ENCODE measurements at regions not wholly inside any gene's neighbourhood (a gene's known extent, or its start where the extent isn't known, plus 50 kb on each side); places are given as distances from the start of the nearest gene placed in this dataset.

GRCh38 chr3:83482402-83483070 lies 1476.3 kb upstream of the CADM2 start:
- no peaks in the 10 kb centered on the region for H3K9me2 ChIP-seq (ENCODE audit: insufficient read depth)
- H2AFZ ChIP-seq (ENCODE audit: low read depth, low read length, poor library complexity, severe bottlenecking), result no peak overlapping the region
- no peak for DNase-seq (ENCODE audit: low read depth, low spot score)
- H3K36me3 ChIP-seq (ENCODE audit: control insufficient read depth in 1 of 2, insufficient read depth in 2 of 2, low read length in 2 of 2), result no peaks in the 10 kb centered on the region
- H3K27ac ChIP-seq (ENCODE audit: low read depth, low read length), result no peak overlapping the region
- H3K4me1 ChIP-seq (ENCODE audit: control insufficient read depth in 1 of 2, insufficient read depth in 2 of 2, low read length in 2 of 2), result no peaks in the 10 kb centered on the region
- no peaks in the 10 kb centered on the region for H3K79me2 ChIP-seq (ENCODE audit: insufficient read depth, low read length)
- intact Hi-C loops (cut with micrococcal nuclease), result no loop called here
- peaks cover 0 to 13% of the 10 kb centered on the region in 2 experiments; a peak in 2 of 4 replicates for H3K9me3 ChIP-seq (ENCODE audit: control insufficient read depth in 1 of 2, insufficient read depth in 1 of 2, low read depth in 1 of 2, low read length in 2 of 2)
- no TSS peak for BruUV-seq (replicated peaks)
- H4K20me1 ChIP-seq (ENCODE audit: insufficient read depth), result no peaks in the 10 kb centered on the region
- H3K4me3 ChIP-seq (replicated peaks in 1 of 2; ENCODE audit: low read depth in 1 of 2, low read length in 2 of 2), result no peak overlapping the region
- H3K27me3 ChIP-seq (ENCODE audit: insufficient read depth, low read length), result no peaks in the 10 kb centered on the region
- ChIA-PET CTCF (no interaction called here), POLR2A (no interaction called here), RAD21 (ENCODE audit: low non-redundant PET in 1 of 2, low total read pairs in 2 of 2, uncharacterized antibody in 2 of 2, unreplicated experiment in 2 of 2) (no interaction called here)
- no peak overlapping the region for H3K4me2 ChIP-seq (ENCODE audit: low read length)
- no peak for TF ChIP-seq SP1 (IDR thresholded peaks at IDR 0.05; ENCODE audit: low read depth)
- no peak for TF ChIP-seq EGR1 (IDR thresholded peaks at IDR 0.05; ENCODE audit: low read depth)
- no peak for TF ChIP-seq CBX3 (IDR thresholded peaks at IDR 0.05; ENCODE audit: low read depth)
- TF ChIP-seq POLR2AphosphoS5 (IDR thresholded peaks at IDR 0.05; ENCODE audit: low read depth, low read length), result no peak
- TF ChIP-seq SRF (IDR thresholded peaks at IDR 0.05; ENCODE audit: low read depth), result no peak
- no peak for TF ChIP-seq YY1 (IDR thresholded peaks at IDR 0.05; ENCODE audit: extremely low read depth, insufficient replicate concordance, low read depth, low read length)
- no peak for TF ChIP-seq REST (IDR thresholded peaks at IDR 0.05; ENCODE audit: low read depth)
- no peak for TF ChIP-seq EZH2 (IDR thresholded peaks at IDR 0.05)
- no peak for TF ChIP-seq ZNF274 (IDR thresholded peaks at IDR 0.05; ENCODE audit: low read depth, low read length)
- no peak for TF ChIP-seq ELF1 (IDR thresholded peaks at IDR 0.05; ENCODE audit: borderline replicate concordance, low read depth)
- TF ChIP-seq RAD21 (IDR thresholded peaks at IDR 0.05; ENCODE audit: low read depth), result no peak
- TF ChIP-seq JUND (IDR thresholded peaks at IDR 0.05), result no peak
- no peak for TF ChIP-seq POLR2A (IDR thresholded peaks at IDR 0.05; ENCODE audit: borderline replicate concordance, extremely low read depth, insufficient read depth, insufficient read length)
- TF ChIP-seq SIN3A (IDR thresholded peaks at IDR 0.05; ENCODE audit: low read depth), result no peak
- no peak for TF ChIP-seq ZFX (IDR thresholded peaks at IDR 0.05)
- no peak for TF ChIP-seq FOSL1 (IDR thresholded peaks at IDR 0.05; ENCODE audit: low read depth)
- no peak for TF ChIP-seq ZBTB33 (IDR thresholded peaks at IDR 0.05; ENCODE audit: extremely low read depth, insufficient replicate concordance, low read length)
- no peak for TF ChIP-seq ATF3 (IDR thresholded peaks at IDR 0.05)
- TF ChIP-seq CEBPB (IDR thresholded peaks at IDR 0.05; ENCODE audit: low read depth), result no peak
- no peak for ATAC-seq
- H3K9ac ChIP-seq (ENCODE audit: low read length), result no peak overlapping the region
